NCI-H2029 treated with DMSO at 0.1 percent for 48 hours (cell line): ENCODE measurements at regions not wholly inside any gene's neighbourhood (a gene's known extent, or its start where the extent isn't known, plus 50 kb on each side); places are given as distances from the start of the nearest gene placed in this dataset.

Experiments
- DNase-seq: peaks from one replicate; lab custom pipeline; 2025; lab: John Stamatoyannopoulos, UW

- DNase-seq = no peak
These were observed 120.6 kb upstream of the RPL38 start for GRCh38 chr17:74082886-74083285.

GRCh38 chr17:74083321-74083720 is 120.2 kb upstream of the RPL38 start:
- no peak for DNase-seq

- no peak for DNase-seq
These were observed 118.0 kb upstream of the RPL38 start for GRCh38 chr17:74085434-74085833.

- DNase-seq = no peak
These were observed 116.4 kb upstream of the RPL38 start for GRCh38 chr17:74087002-74087585.

- no peak for DNase-seq
These were observed 115.1 kb upstream of the RPL38 start for GRCh38 chr17:74088285-74088933.

- DNase-seq = no peak
These were observed 114.5 kb upstream of the RPL38 start for GRCh38 chr17:74088934-74089329.

GRCh38 chr17:74089380-74089779 is 114.1 kb upstream of the RPL38 start:
- DNase-seq = no peak

- peak; percentile 29 for DNase-seq
These were observed 113.5 kb upstream of the RPL38 start for GRCh38 chr17:74089869-74090464.

GRCh38 chr17:74094651-74095050 is 108.8 kb upstream of the RPL38 start:
- DNase-seq = no peak

GRCh38 chr17:74096456-74096855 is 107.0 kb upstream of the RPL38 start:
- no peak for DNase-seq

- no peak for DNase-seq
These were observed 105.9 kb upstream of the RPL38 start for GRCh38 chr17:74097450-74098135.

- no peak for DNase-seq
These were observed 105.1 kb upstream of the RPL38 start for GRCh38 chr17:74098136-74099024.

- DNase-seq = no peak
These were observed 103.8 kb upstream of the RPL38 start for GRCh38 chr17:74099442-74100340.

GRCh38 chr17:74104921-74105320 is 98.6 kb upstream of the RPL38 start:
- no peak for DNase-seq

- DNase-seq = no peak
These were observed 96.4 kb upstream of the RPL38 start for GRCh38 chr17:74107107-74107506.

GRCh38 chr17:74108126-74108705 is 95.3 kb upstream of the RPL38 start:
- no peak for DNase-seq

- no peak for DNase-seq
These were observed 93.0 kb upstream of the RPL38 start for GRCh38 chr17:74110467-74110866.

- no peak for DNase-seq
These were observed 90.2 kb upstream of the RPL38 start for GRCh38 chr17:74113326-74113725.

GRCh38 chr17:74113952-74114351 is 89.5 kb upstream of the RPL38 start:
- no peak for DNase-seq

- DNase-seq = no peak
These were observed 88.5 kb upstream of the RPL38 start for GRCh38 chr17:74114881-74115470.
